DND-41 (cell line): ENCODE measurements at regions not wholly inside any gene's neighbourhood (a gene's known extent, or its start where the extent isn't known, plus 50 kb on each side); places are given as distances from the start of the nearest gene placed in this dataset.

Source experiments
- CTCF ChIP-seq: IDR thresholded peaks from 2 replicates; pipeline ENCODE4 v1.5.1; 2012; ENCODE audit warnings: borderline replicate concordance, low read length, moderate library complexity, mild to moderate bottlenecking; ENCODE audit not compliant: poor library complexity, severe bottlenecking; ENCODE audit errors: extremely low read depth
- EZH2 ChIP-seq: IDR thresholded peaks from 3 replicates; pipeline ENCODE4 v1.6.1; 2012; ENCODE audit warnings: borderline replicate concordance, low read depth, mild to moderate bottlenecking, moderate library complexity, low read length, inconsistent platforms; ENCODE audit not compliant: severe bottlenecking

- TF ChIP-seq CTCF (no peak), EZH2 (no peak)
These were observed 209.8 kb upstream of the THRB start for GRCh38 chr3:24704496-24704895.
